Tongue (tissue), 1 donor: ENCODE measurements at regions not wholly inside any gene's neighbourhood (a gene's known extent, or its start where the extent isn't known, plus 50 kb on each side); places are given as distances from the start of the nearest gene placed in this dataset.
"Not testable (repeated sequence)": the region's sequence is repeated elsewhere in the genome, so short reads cannot be mapped to it uniquely, and the experiment has no call there.

Experiments used
- DNase-seq: peaks from one replicate; pipeline ENCODE4 v3.0.0-alpha.2; 2015

DNA sequence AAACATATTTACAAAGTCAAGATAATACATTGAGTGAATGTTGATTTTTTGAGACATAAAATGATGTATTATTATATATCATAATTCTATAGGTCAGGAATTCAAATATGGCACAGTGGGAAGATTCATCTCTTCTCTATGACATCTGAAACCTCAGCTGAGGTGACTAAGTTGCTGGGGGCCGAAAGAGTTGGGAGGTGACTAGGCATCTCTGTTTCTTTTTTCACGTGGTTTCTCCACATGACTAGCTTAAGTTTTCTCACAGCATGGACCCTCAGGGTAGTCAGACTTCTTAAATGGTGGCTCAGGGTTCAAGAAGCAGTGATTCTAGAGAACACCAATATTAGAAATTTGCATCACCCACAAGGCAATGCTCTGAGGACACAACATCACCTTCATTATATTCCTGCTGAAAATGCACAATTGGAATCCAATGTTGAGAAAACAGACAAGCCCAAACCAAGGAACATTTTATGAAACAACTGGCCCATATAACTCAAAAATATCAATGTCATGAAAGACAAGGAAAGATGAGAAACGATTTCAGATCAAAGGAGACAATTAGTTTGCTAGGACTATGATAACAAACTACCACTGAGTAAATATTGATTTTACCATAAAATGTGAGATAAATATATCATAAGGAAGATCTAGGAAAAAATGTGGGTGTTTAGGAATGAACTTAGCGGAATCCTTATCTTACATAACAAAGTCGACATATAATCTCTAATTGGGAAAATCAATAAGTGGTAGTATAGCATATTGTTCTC lies 273.3 kb upstream of the IRAK1BP1 start:
- DNase-seq: no peak

DNA sequence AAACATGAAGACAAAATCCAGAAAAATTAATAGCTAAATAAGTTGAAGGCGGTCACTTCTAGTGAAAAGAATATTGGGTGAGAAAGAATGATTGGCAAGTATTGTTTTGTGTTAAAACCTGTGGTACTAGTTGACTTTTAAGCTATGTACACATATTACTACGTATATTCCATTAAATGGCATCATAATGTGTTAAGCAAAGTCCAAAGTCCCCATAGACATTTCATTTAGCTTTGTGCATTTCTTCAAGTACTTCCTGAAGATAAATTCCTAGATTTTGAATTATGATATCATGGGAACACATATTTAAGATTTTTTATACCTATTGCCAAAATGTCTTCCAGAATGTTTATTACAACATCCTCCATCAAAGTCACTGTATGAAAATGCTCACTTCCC lies 272.7 kb upstream of the IRAK1BP1 start:
- DNase-seq: no peak

DNA sequence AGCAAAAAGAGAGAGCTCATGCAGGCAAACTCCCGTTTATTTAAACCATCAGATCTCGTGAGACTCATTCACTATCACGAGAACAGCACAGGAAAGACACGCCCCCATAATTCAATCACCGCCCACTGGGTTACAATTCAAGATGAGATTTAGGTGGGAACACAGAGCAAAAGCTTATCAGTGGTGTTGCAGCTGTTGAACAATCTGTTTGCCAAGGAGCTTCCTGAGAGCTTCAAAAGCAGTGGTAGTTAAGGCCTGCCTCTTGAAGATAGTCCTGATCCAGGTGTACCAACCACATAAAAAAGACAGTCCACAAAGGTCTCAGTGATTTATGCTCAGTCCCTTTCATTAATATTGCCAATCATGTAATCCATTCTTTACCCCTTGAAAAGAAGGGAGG lies 269.4 kb upstream of the IRAK1BP1 start:
- no peak for DNase-seq

GRCh38 chr6:78598966-78599365 lies 268.4 kb upstream of the IRAK1BP1 start:
- DNase-seq: no peak

GRCh38 chr6:78599526-78599925 lies 267.8 kb upstream of the IRAK1BP1 start:
- no peak for DNase-seq

DNA sequence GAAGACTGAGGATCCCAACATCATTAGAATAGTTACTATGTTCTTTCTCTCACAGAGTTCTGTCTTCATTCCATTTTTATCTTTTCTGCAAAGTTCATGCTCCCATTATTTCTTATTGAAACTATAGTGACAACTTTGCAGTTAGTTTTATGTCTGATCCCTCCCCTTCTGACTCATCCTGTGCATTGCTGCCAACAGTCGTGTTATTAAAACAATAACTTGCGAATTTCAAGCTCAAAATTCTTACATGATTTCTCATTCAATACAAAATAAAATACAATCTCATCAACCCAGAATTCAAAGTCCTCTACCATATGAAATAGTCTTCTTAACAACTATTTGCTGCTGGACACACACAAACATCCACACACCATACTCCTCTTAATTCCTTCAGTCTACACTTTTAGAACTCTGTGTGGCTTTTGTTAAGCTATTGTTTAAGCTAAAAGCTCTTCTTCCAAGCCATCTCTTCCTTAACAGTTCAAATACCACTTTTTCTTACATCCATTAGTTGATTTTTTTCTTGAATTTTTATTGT lies 261.4 kb upstream of the IRAK1BP1 start:
- no peak for DNase-seq

- DNase-seq: no peak
Measured at GRCh38 chr6:78607189-78607588, 260.2 kb upstream of the IRAK1BP1 start.

- no peak for DNase-seq
Measured at GRCh38 chr6:78611102-78611620, 256.2 kb upstream of the IRAK1BP1 start.

DNA sequence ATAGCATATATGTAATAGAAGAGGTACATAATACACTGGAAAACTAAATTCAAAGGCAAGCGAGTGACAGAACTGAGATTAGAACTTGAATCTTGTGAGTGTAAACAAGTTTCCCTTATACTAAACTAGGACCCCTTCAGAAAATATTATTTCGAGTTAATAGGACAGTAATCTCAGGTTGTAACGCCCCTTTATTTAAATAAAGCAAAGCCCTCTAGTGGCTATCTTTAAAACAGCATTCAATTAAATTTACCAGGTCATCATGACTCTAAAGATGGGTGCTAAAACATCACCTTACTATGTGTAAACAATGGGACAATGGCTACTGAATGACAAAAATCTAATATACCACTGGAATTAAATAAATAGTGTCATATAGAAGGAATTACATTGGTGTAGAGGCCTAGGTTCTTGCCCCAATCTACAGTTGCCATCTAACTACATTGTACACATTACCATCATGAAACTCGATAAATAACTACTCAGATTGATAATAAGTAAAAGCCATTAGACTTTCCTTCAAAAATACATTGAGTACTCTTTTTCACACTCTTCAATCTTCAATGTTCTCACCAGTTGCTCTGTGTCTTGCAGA lies 255.4 kb upstream of the IRAK1BP1 start:
- no peak for DNase-seq

DNA sequence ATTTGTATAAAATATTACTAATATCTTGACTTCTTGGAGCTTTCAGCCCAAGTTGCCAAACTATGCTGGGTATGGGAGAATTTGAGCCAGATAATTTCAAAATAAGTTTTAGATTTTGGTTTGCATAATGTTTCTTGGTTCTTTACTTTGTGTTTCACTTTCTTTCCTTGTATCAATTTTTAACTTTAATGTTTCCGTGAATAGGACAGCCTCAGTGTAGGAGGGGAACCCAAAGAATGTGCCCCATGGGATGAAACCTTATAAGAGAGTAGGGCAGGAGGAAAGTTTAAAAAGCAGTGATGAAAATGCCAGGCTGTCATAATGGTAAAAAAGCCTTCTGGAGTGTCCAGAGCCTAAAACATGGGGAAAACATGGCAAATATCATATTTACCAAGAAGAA lies 252.4 kb upstream of the IRAK1BP1 start:
- no peak for DNase-seq

DNA sequence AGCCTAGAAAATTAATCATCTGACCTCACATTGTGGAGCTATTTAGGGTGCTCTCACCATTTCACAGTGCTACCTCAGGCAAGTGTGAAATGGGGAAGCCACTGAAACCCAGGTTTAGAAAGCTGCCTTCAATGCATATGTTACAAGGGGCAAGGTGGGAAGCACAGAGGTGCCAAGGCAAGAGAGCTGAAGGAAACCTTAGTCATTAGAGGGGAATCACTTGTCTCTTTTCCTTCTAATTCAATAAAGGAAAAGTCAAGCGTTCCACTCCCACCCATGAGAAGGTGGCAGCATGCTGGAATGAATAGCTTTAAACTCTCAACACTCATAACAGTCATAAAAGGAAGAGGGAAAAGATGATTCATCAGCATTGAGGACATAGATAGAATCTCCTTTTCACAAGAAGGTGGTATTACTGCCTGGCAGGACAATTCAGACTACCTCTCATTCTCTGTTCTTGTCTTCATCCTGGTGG lies 251.9 kb upstream of the IRAK1BP1 start:
- no peak for DNase-seq

DNA sequence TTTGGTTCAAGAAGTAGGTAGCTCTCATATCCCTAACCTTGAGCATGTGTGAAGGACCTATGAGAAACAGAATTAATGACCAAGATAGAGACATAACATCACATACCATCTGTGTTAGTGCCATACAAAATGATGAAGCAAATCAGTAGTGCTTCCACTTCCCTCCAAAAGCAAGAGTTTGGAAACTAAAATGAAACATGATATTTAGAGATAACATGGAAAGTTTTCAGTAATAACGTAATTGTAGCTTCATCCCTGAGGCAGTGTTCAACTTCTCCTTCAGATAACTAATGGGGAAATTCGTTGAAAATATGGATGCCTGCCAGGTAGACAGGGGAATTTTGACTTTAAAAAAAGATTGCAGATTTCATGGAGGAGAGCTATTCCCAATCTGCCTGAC lies 248.4 kb upstream of the IRAK1BP1 start:
- DNase-seq: no peak

DNA sequence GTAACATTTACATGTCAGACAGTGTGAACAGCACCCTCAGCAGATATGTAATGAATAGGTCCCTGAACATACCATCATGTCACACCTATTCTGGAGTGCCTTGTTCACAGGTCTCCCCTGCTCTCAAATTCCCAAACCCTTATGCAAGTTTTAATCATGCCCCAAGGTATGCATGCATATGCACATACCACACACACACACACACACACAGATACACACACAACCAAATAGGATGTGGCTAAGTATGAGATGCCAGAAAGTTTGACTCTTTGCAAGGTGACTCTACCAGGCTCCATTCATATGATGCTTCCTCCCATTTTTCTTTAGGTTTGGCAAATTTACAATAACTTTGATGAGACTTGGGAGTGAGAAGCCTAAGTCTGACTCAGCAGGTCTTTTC lies 243.8 kb upstream of the IRAK1BP1 start:
- DNase-seq: no peak

GRCh38 chr6:78629154-78629721 lies 238.1 kb upstream of the IRAK1BP1 start:
- peak; percentile 24 for DNase-seq

DNA sequence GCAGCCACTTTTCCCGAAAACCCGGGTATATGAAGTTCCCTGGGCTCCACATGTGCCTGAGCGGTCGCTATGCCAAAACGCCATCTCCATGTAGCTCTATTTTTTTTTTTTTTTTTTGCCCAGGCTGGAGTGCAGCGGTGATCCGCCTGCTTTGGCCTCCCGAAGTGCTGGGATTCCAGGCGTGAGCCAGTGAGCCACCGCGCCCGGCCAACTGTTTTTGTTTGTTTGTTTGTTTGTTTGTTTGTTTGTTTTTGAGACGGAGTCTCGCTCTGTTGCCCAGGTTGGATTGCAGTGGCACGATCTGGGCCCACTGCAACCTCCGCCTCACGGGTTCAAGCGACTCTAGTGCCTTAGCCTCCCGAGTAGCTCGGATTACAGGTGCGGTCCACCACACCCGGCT lies 237.5 kb upstream of the IRAK1BP1 start:
- DNase-seq: no peak

GRCh38 chr6:78631976-78632375 lies 235.4 kb upstream of the IRAK1BP1 start:
- no peak for DNase-seq

- DNase-seq: no peak
Measured at GRCh38 chr6:78639111-78640110, 227.9 kb upstream of the IRAK1BP1 start.

GRCh38 chr6:78643976-78644375 lies 223.4 kb upstream of the IRAK1BP1 start:
- DNase-seq: not testable (repeated sequence)

DNA sequence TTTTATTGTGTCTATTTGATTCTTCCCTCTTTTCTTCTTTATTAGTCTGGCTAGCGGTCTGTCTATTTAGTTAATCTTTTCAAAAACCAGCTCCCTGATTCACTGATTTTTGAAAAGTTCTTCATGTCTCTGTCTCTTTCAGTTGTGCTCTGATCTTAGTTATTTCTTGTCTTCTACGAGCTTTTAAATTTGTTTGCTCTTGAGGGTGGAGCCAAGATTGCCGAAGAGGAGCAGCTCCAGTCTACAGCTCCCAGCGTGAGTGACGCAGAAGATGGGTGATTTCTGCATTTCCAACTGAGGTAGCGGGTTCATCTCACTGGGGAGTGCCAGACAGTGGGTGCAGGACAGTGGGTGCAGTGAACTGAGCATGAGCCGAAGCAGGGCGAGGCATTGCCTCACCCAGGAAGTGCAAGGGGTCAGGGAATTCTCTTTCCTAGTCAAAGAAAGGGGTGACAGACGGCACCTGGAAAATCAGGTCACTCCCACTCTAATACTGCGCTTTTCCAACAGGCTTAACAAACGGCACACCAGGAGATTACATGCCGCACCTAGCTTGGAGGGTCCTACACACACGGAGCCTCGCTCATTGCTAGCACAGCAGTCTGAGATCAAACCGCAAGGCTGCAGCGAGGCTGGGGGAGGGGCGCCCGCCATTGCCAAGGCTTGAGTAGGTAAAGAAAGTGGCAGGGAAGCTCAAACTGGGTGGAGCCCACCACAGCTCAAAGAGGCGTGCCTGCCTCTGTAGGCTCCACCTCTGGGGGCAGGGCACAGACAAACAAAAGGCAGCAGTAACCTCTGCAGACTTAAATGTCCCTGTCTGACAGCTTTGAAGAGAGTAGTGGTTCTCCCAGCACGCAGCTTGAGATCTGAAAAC lies 220.6 kb upstream of the IRAK1BP1 start:
- not testable (repeated sequence) for DNase-seq

DNA sequence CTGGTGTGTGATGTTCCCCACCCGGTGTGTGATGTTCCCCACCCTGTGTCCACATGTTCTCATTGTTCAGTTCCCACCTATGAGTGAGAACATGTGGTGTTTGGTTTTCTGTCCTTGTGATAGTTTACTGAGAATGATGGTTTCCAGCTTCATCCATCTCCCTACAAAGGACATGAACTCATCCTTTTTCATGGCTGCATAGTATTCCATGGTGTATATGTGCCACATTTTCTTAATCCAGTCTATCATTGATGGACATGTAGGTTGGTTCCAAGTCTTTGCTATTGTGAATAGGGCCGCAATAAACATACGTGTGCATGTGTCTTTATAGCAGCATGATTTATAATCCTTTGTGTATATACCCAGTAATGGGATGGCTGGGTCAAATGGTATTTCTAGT lies 201.5 kb upstream of the IRAK1BP1 start:
- not testable (repeated sequence) for DNase-seq

DNA sequence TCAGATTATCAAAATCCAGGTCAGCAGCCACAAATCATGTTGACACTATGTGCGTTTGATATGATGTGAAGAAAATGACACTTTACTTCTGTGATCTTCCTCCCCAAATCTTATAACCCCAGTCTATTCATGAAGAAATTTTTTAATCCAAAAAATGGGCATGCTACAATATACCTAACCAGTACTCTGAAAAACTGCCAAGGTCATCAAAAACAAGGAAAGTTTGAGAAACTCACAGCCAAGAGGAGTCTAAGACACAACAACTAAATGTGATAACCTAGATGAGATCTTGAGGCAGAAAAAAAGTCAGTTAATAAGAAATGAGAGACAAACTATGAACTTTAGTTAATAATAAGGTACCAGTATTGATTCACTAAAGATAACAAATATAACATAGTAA lies 200.6 kb upstream of the IRAK1BP1 start:
- no peak for DNase-seq
